ENCODE measurements at regions not wholly inside any gene's neighbourhood (a gene's known extent, or its start where the extent isn't known, plus 50 kb on each side); places are given as distances from the start of the nearest gene placed in this dataset.

GRCh38 chr1:58919226-58919958 lies 135.5 kb upstream of the JUN start:
- DNase-seq: no peak

GRCh38 chr1:58919959-58920321 lies 136.1 kb upstream of the JUN start:
- no peak for DNase-seq

- DNase-seq: no peak
These were observed 137.5 kb upstream of the JUN start for GRCh38 chr1:58921342-58921741.

- no peak for DNase-seq
These were observed 137.9 kb upstream of the JUN start for GRCh38 chr1:58921751-58922150.

- DNase-seq: no peak
These were observed 138.6 kb upstream of the JUN start for GRCh38 chr1:58922302-58923089.

GRCh38 chr1:58923090-58923470 lies 139.2 kb upstream of the JUN start:
- DNase-seq: no peak

GRCh38 chr1:58924016-58924565 lies 140.2 kb upstream of the JUN start:
- DNase-seq: no peak

GRCh38 chr1:58924821-58925220 lies 141.0 kb upstream of the JUN start:
- DNase-seq: no peak

- no peak for DNase-seq
These were observed 141.4 kb upstream of the JUN start for GRCh38 chr1:58925247-58925646.

GRCh38 chr1:58926152-58926551 lies 142.3 kb upstream of the JUN start:
- no peak for DNase-seq

- DNase-seq: peak in 1 of 3 experiments; percentile 30
These were observed 143.3 kb upstream of the JUN start for GRCh38 chr1:58927041-58927721.

- no peak for DNase-seq
These were observed 143.9 kb upstream of the JUN start for GRCh38 chr1:58927722-58928085.

GRCh38 chr1:58928514-58928913 lies 144.7 kb upstream of the JUN start:
- no peak for DNase-seq

- DNase-seq: no peak
These were observed 146.0 kb upstream of the JUN start for GRCh38 chr1:58929671-58930325.

- no peak for DNase-seq
These were observed 147.2 kb upstream of the JUN start for GRCh38 chr1:58931024-58931423.

GRCh38 chr1:58931756-58932155 lies 147.9 kb upstream of the JUN start:
- DNase-seq: no peak

GRCh38 chr1:58932859-58933598 lies 149.2 kb upstream of the JUN start:
- peak; percentile 26 to 62 (median 46) for DNase-seq

GRCh38 chr1:58933599-58933926 lies 149.7 kb upstream of the JUN start:
- DNase-seq: peak in 1 of 3 experiments; percentile 29

GRCh38 chr1:58934706-58935105 lies 150.9 kb upstream of the JUN start:
- no peak for DNase-seq

GRCh38 chr1:58936973-58937372 lies 153.1 kb upstream of the JUN start:
- DNase-seq: no peak

- DNase-seq: no peak
These were observed 155.3 kb upstream of the JUN start for GRCh38 chr1:58939146-58939545.

GRCh38 chr1:58939666-58940370 lies 156.0 kb upstream of the JUN start:
- DNase-seq: peak in 1 of 3 experiments; percentile 7

Data from NCI-H1417 (cell line).